Heart right ventricle (tissue), 16 donors: ENCODE measurements at regions not wholly inside any gene's neighbourhood (a gene's known extent, or its start where the extent isn't known, plus 50 kb on each side); places are given as distances from the start of the nearest gene placed in this dataset.

Source experiments
- ATAC-seq, 8 donors: fragments of 200-7000 bp; cut with Tn5 transposase; one replicate each; pipeline ENCODE4 v1.9.1; 2020; ENCODE audit warnings: mild to moderate bottlenecking in 8 of 8, moderate library complexity in 8 of 8, moderate number of reproducible peaks in 1 of 8
- DNase-seq, 2 donors: peaks; one replicate each; pipeline ENCODE4 v3.0.0-alpha.2; 2020
- H3K27ac ChIP-seq, 10 donors: fragments of 200-600 bp; sonication (generic) in 2 of 10; one replicate each; pipeline versions ENCODE4 v1.5.0 to v1.8.0; 2020 to 2022; ENCODE audit warnings: mild to moderate bottlenecking in 3 of 10
- H3K27me3 ChIP-seq, 7 donors: fragments of 200-600 bp; one replicate each; pipeline ENCODE4 v1.8.0; 2021 to 2022; ENCODE audit warnings: mild to moderate bottlenecking in 2 of 7
- H3K36me3 ChIP-seq, 9 donors: fragments of 200-600 bp; sonication (generic) in 1 of 9; one replicate each; pipeline versions ENCODE4 v1.5.0 to v1.8.0; 2020 to 2022; ENCODE audit warnings: mild to moderate bottlenecking in 2 of 9
- H3K4me1 ChIP-seq, 9 donors: fragments of 200-600 bp; sonication (generic) in 1 of 9; one replicate each; pipeline versions ENCODE4 v1.5.0 to v1.8.0; 2020 to 2022; ENCODE audit warnings: mild to moderate bottlenecking in 4 of 9
- H3K4me3 ChIP-seq, 10 donors: fragments of 200-600 bp; sonication (generic) in 2 of 10; one replicate each; pipeline versions ENCODE4 v1.5.0 to v1.8.0; 2020 to 2022; ENCODE audit warnings: mild to moderate bottlenecking in 7 of 10, moderate library complexity in 2 of 10
- H3K9me3 ChIP-seq, 11 donors: fragments of 200-600 bp in 10 of 11; sonication (generic) in 2 of 11; one replicate each; pipeline versions ENCODE4 v1.5.0 to v1.8.0; 2013 to 2022; ENCODE audit warnings: mild to moderate bottlenecking in 2 of 11, control low read depth in 1 of 11, moderate library complexity in 1 of 11
- WGBS, 2 donors: extraction: QIAGEN DNeasy Blood & Tissue Kit; methylation state at CpG; one replicate each; pipeline ENCODE4 v1.1.7; 2013; ENCODE audit warnings: inconsistent platforms in 1 of 2; 5-methylcytosine and 5-hydroxymethylcytosine counted together
- intact Hi-C, 10 donors: fragments of 100-400 bp; cut with DNase I; formaldehyde crosslinking; loops; one replicate each; pipeline versions ENCODE4 v1.11.1 to v1.14.2; 2022
- TF ChIP-seq, protein P1 (sequence below), 9 donors: fragments of 200-600 bp; sonication (generic) in 2 of 9; IDR thresholded peaks; one replicate each; pipeline versions ENCODE4 v1.5.0 to v1.8.0; 2021 to 2022; ENCODE audit warnings: antibody characterized with exemption in 9 of 9, mild to moderate bottlenecking in 5 of 9, moderate library complexity in 1 of 9
- donor health status: Arrhythmogenic right ventricular cardiomyopathy.
- donor health status: ischemic (EF 13 %, LVEDD 7.1; RV severe dilation, severe dysfunction).
- donor health status: healthy with polysubstance abuse.
- donor health status: DM: no; HTN: yes; CAD: no.
- donor health status: DM: no; HTN: no; CAD: no.
- donor health status: ischemic (EF 25% LVEDD 6.9; RV normal size, moderate dysfunction).
- donor health status: ischemic (EF 25% LVEDD 5.7; RV mildly dilated, moderate dysfunction).
- donor health status: healthy.
- donor health status: DM: yes; HTN: yes; CAD: no.
- donor health status: Ischemic cardiomyopathy.
- donor health status: ischemic (EF 35%, LVEDD 5.7; RV mildly dilated, moderate dysfunction).
- donor health status: nonischemic (EF 11% LVEDD 7.7; RV severe dilation, severe dysfunction).
- donor health status: DM: yes; HTN: yes; CAD: no.
- donor health status: PGD.
- donor health status: ischemic (EF 29% LVEDD 5.4; RV normal size, mild dysfunction).
- donor health status: nonischemic (EF 23%, LVEDD 6.1; RV moderate dilation, normal function).

DNA sequence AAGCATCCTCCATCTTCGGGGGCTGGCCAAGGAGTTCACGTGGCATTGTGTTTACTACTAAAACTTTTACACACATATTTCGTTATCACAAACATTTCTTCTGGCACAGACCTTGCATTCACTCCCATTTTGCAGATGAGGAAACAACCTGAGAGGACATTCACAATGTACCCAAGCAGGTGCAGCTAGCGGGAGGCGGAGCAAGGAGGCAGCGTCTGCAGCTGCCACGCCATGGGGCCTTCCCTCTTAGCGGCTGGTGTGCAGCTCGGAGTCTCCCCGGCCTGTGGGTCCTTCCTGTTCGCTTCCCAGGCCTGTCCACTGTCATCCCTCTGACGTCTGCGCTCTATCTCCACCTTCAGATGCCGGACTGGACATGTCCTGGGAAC lies 807.8 kb downstream of the TBC1D22A start:
- Histone ChIP-seq H3K9me3 (no peaks in the 10 kb centered on the region), H3K27ac (no peak overlapping the region), H3K4me3 (no peak overlapping the region), H3K4me1 (no peaks in the 10 kb centered on the region), H3K27me3 (peaks cover 0 to 19% (median 9%) of the 10 kb centered on the region in 7 donors), H3K36me3 (no peaks in the 10 kb centered on the region)
- DNase-seq (no peak), ATAC-seq (no peak)
- TF ChIP-seq, protein P1, sequence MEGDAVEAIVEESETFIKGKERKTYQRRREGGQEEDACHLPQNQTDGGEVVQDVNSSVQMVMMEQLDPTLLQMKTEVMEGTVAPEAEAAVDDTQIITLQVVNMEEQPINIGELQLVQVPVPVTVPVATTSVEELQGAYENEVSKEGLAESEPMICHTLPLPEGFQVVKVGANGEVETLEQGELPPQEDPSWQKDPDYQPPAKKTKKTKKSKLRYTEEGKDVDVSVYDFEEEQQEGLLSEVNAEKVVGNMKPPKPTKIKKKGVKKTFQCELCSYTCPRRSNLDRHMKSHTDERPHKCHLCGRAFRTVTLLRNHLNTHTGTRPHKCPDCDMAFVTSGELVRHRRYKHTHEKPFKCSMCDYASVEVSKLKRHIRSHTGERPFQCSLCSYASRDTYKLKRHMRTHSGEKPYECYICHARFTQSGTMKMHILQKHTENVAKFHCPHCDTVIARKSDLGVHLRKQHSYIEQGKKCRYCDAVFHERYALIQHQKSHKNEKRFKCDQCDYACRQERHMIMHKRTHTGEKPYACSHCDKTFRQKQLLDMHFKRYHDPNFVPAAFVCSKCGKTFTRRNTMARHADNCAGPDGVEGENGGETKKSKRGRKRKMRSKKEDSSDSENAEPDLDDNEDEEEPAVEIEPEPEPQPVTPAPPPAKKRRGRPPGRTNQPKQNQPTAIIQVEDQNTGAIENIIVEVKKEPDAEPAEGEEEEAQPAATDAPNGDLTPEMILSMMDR (IDR thresholded peaks at IDR 0.05), result no peak
- 77 to 81% methylated on average over 14 of the region's 14 CpGs for WGBS, 2 donors
- intact Hi-C loops, result no loop called here

GRCh38 chr22:47569389-47570299 lies 807.2 kb downstream of the TBC1D22A start:
- H3K4me1 ChIP-seq, result no peaks in the 10 kb centered on the region
- peaks cover 0 to 18% (median 4%) of the 10 kb centered on the region in 7 donors for H3K27me3 ChIP-seq
- H3K27ac ChIP-seq, result no peak overlapping the region
- no peaks in the 10 kb centered on the region for H3K9me3 ChIP-seq
- DNase-seq, result no peak
- no peaks in the 10 kb centered on the region for H3K36me3 ChIP-seq
- TF ChIP-seq, protein P1 (IDR thresholded peaks at IDR 0.05), result no peak
- intact Hi-C loops, result no loop called here
- WGBS, 2 donors, result 83 to 85% methylated on average over 17 of the region's 17 CpGs
- no peak for ATAC-seq
- H3K4me3 ChIP-seq, result no peak overlapping the region

DNA sequence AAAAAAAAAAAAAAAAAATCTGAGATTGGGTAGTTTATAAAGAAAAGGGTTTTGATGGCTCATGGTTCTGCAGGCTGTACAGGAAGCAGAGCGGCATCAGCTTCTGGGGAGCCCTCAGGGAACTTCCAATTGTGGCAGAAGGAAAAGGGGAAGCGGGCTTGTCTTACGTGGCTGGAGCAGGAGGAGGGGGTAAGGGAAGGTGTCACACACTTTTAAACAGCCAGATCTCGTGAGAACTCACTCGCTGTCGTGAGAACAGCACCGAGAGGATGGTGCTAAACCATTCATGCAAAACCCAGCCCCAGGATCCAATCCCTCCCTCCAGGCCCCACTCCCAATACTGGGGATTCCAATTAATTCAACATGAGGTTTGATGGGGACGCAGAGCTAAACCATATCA lies 806.2 kb downstream of the TBC1D22A start:
- peaks cover 0 to 12% (median 0%) of the 10 kb centered on the region in 7 donors for H3K27me3 ChIP-seq
- intact Hi-C loops, result no loop called here
- no peaks in the 10 kb centered on the region for H3K4me1 ChIP-seq
- no peaks in the 10 kb centered on the region for H3K36me3 ChIP-seq
- ATAC-seq (no peak), DNase-seq (no peak)
- WGBS, 2 donors, result 73 to 77% methylated on average over 8 of the region's 8 CpGs
- H3K27ac ChIP-seq, result no peak overlapping the region
- TF ChIP-seq, protein P1 (IDR thresholded peaks at IDR 0.05), result no peak
- H3K4me3 ChIP-seq, result no peak overlapping the region
- H3K9me3 ChIP-seq, result no peaks in the 10 kb centered on the region

DNA sequence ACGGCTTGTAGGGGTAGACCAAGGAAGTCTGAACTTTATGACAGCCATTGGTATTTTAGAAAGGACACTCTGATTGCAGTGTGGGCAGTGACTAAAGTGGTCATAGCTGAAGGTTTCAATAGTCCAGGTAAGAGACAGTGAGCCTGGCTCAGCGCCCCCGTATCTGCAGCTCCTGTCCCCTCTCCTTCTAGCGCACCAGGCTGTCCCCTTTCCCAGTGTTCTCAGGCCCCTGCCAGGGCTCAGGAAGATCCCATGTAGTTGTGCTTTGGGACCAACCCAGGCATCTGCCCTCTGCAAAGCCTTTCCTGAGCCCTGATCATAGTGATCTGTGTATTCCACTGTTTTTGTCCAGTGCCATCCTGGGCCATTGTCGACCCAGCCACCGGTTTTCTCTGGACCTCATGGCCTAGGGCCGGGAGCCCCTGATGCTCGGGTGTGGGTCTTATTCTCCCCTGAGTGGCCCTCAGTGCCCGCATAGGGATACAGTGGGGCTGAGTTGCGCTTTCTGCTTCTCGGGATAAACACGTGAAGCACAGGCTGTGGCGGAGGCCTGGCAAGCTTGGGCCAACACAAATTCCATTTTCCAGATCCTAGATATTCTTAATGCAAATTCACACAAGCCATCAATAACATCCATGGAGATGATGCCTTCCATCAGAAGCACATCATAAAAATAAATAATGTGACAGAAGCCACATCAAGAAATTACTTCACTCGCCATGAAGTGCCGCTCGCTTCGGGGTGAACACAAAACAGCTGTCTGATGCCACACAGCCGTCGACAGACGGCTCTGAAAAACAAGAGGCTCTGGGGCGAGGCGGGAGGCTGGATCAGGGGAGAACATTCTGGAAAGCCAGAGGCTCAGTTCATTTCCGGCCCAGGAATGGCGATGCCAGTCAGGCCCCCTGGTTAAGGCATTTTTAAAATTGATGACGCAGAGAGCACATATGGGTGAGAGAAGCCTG lies 805.0 kb downstream of the TBC1D22A start:
- H3K36me3 ChIP-seq, result no peaks in the 10 kb centered on the region
- H3K27ac ChIP-seq, result no peak overlapping the region
- H3K27me3 ChIP-seq, result peaks cover 0 to 12% (median 5%) of the 10 kb centered on the region in 7 donors
- no peaks in the 10 kb centered on the region for H3K9me3 ChIP-seq
- intact Hi-C loops, result no loop called here
- ATAC-seq (no peak), DNase-seq (no peak)
- H3K4me1 ChIP-seq, result no peaks in the 10 kb centered on the region
- WGBS, 2 donors, result 88% methylated on average over 25 of the region's 25 CpGs
- TF ChIP-seq, protein P1 (IDR thresholded peaks at IDR 0.05), result no peak
- H3K4me3 ChIP-seq, result no peak overlapping the region
